GM10266 (cell line): ENCODE measurements at regions not wholly inside any gene's neighbourhood (a gene's known extent, or its start where the extent isn't known, plus 50 kb on each side); places are given as distances from the start of the nearest gene placed in this dataset.

Experiments
- DNase-seq: peaks from one replicate; pipeline ENCODE4 v3.0.0; 2012; ENCODE audit errors: extremely low spot score
- CTCF ChIP-seq: IDR thresholded peaks from 2 replicates; pipeline ENCODE4 v1.5.1; 2012; ENCODE audit warnings: mild to moderate bottlenecking, low read depth; ENCODE audit not compliant: control insufficient read depth, insufficient read depth; ENCODE audit errors: missing control alignments

- TF ChIP-seq CTCF: no peak
- no peak for DNase-seq
Measured at GRCh38 chr21:19874521-19874920, 1123.7 kb upstream of the NCAM2 start.

DNA sequence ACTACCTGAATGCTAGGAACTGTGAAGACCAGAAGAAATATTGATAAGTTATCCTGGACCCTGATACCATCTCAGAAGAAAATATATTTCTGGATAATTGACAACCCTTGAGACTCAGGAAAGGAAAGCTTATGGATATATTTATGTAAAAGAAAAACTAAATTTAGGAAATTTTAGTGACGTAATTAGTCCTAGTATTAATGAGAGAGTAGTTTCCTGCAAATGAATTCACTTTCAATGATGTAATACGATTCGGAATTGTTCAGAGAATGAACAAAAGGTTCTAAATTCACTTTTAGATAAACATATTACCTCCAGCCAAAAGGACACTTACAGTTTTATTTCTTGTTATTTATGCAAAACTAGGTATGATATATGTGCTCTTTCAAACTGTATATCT, 1120.1 kb upstream of the NCAM2 start:
- DNase-seq: no peak
- no peak for TF ChIP-seq CTCF

DNA sequence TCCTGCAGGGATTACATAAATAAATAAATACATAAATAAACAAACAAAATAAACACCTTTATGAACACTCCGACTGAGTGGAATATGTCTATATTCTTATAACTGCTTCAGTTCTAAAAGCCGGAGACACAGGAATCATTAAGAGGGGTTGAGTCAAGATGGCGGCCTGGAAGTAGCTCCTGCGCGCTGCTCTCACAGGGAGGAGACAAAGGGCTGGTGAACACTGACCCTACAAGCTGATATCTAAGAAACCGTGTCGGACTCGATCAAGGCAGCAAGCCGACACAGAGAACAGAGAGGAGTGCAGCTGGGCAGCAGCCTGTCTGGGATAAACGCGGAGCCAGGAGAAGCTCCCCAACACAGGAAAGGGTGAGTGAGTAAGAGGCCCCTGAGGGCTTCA, 1098.6 kb upstream of the NCAM2 start:
- no peak for DNase-seq
- TF ChIP-seq CTCF: no peak

- no peak for TF ChIP-seq CTCF
- no peak for DNase-seq
Measured at GRCh38 chr21:19900149-19900548, 1098.1 kb upstream of the NCAM2 start.

DNA sequence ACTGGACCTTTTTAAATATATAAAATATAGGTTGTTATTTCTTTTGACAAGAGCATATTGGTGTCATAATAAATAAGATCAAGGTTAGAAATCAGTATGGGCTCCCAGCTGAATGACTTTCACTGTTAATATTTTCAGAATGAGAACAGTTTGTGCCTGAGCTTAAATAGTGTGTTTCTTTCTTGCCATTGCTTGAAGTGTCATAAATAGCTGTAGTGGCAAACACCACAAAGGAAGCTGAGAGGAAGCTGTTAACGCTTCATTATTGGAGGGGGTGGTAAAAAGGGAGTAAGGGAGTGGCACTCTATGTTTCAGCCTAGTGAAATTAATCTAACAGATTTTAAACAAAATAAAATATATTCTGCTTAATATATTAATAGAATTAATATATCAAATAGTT, 1089.8 kb upstream of the NCAM2 start:
- no peak for DNase-seq
- TF ChIP-seq CTCF: no peak

DNA sequence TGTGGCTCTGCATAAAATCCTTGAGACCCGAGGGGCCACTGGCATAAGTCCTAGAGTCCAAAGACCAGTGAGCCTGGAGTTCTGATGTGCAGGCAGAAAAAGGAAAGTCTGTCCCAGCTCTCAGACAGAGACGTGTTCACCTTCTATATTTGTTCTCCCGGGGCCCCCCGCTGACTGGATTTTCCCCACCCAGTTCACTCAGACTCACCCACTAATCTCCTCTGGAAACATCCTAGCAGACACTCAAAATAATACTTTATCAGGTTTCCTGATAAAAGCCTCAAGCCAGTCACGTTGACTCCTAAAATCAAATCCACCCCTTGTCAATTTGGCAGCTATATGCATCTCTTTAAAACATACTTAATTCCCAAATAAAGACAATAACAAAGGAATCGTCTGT, 1084.2 kb upstream of the NCAM2 start:
- DNase-seq: no peak
- TF ChIP-seq CTCF: no peak

DNA sequence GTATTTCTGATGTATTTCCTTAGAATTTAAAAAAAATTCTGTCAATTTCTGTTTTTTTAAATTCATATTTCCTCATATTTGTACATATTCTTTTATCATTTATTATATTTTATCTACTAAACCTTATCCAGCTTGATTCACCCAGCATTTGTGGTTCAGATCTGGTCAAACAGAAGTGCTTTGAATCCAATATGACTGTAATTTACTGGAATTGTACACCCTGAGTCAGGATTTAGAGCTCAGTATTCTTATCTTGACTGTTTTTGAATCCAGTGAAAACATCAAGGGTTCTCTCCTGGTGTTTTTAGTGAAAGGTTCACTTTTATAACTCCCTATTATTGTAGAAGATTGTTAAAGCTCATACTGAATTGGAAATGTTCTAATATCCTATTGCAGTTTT, 1077.0 kb upstream of the NCAM2 start:
- no peak for TF ChIP-seq CTCF
- DNase-seq: no peak

- TF ChIP-seq CTCF: no peak
Measured at GRCh38 chr21:19922122-19922521, 1076.1 kb upstream of the NCAM2 start.

More at GRCh38 chr21:19922122-19922521, 1076.1 kb upstream of the NCAM2 start:
- DNase-seq: no peak
